NCI-H1694 treated with DMSO at 0.1 percent for 48 hours (cell line): ENCODE measurements at regions not wholly inside any gene's neighbourhood (a gene's known extent, or its start where the extent isn't known, plus 50 kb on each side); places are given as distances from the start of the nearest gene placed in this dataset.
"Not testable (repeated sequence)": the region's sequence is repeated elsewhere in the genome, so short reads cannot be mapped to it uniquely, and the experiment has no call there.

ENCODE experiments used
- DNase-seq: peaks from one replicate; lab custom pipeline; 2025; lab: John Stamatoyannopoulos, UW

DNA sequence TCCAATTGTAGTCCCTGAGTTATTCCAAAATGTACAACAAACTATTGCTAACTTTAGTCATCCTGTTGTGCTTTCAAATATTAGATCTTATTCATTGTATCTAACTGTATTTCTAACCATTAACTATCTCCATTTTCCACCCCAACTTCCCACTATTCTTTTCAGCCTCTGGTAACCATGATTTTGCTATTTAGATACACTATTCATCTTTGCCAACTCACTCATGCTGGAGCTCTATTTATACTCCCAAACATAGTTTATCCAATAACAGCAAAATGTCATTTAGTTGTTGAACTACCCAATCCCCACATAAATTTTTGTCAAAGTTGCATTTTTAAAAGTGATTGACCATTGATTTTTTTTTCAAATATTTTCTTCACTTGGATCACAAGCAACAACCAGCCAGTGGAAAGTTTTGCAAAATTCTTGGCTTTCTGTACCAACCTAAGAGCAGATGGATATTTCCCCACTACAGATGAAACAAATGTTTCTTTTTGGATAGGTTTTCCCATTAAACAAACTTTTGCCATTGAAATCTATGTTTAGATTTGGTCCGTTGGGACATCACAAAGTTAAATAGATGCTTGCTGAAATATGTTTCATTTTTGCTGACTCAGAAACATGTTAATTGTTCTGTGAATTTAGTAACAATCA lies 866.0 kb downstream of the LTN1 start:
- DNase-seq = no peak

DNA sequence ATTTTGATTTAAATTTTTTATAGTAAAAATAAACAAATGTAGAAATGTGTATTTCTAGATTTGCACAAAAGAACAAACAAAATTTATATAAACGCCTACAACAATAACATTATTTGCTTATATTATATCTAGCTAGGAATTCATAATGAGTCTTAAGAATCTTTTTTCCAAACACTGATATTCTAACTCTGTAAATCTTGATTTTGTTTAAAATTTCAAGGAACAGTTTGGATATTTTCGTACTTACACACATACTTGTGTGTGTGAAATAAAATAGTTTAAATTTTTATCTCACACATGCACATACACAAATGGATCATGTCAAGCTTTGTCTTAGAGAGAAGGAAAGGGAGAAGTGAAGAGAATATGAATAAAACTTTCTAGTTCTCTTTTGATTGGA lies 868.1 kb downstream of the LTN1 start:
- DNase-seq = no peak

DNA sequence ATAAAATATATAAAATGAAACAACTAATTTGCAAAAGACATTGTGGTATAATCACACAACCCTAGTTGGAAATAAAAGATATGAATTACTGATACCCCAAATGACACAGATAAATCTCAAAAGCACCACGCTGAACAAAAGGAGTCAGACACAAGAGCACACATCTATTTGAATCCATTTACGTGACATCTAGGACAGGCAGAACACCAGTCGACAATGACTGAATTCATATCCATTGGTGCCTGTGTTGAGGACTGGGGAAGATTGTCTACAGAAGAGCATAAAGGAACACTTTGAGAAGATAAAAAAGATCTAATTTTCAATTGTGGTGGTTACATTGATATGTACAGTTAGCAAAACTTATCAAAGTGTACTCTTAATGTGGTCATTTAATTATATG lies 874.1 kb downstream of the LTN1 start:
- no peak for DNase-seq

DNA sequence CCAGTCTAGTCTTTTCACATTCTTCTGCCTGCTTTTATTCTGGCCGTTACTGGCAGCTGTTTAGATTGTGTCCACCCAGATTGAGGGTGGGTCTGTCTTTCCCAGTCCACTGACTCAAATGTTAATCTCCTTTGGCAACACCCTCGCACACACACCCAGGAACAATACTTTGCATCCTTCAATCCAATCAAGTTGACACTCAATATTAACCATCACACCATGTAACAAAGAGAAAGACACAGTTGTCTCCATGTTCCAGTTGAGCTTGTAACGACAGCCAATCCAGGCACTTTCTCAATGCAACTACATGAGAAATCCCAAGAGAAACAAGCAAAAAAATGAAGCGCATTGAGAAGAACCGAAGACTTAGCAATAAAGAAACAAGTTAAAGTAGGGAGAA lies 877.7 kb downstream of the LTN1 start:
- DNase-seq = not testable (repeated sequence)

DNA sequence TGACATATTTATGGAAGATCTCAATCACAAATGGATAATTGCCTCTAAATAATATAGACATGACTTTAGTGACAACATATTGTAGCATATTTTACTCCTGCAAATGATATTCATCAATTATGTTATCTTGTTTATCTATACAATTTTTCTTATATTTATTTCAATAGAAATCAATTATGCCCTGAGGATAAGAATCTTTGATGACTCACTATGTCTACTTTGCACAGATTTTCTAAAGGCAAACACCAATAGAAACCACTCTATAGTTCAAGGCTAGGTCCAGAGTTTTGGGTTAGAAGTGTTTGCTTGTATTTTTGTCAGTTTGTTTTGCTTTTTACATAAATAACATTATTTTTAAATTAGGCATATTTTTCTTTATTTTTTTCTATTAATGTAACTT lies 879.0 kb downstream of the LTN1 start:
- no peak for DNase-seq

DNA sequence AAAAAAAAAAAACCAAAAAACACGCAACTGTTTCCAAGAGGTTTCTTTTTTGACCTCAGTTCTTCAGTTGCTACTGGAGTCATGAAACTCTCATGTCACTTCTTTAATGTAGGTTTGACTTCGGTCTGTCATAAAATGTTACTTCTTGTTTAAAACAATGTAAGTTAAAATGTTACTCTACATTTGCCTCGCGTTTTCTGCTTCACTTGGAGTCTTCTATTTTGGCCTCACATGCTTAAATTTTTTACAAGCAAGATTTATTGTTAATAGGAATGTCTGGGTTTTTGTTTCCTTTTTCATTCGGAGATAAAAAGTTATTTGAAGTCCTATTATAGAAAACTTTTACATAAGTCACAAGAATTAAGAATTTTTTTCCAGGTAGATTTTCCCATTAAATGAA lies 880.2 kb downstream of the LTN1 start:
- DNase-seq = no peak

DNA sequence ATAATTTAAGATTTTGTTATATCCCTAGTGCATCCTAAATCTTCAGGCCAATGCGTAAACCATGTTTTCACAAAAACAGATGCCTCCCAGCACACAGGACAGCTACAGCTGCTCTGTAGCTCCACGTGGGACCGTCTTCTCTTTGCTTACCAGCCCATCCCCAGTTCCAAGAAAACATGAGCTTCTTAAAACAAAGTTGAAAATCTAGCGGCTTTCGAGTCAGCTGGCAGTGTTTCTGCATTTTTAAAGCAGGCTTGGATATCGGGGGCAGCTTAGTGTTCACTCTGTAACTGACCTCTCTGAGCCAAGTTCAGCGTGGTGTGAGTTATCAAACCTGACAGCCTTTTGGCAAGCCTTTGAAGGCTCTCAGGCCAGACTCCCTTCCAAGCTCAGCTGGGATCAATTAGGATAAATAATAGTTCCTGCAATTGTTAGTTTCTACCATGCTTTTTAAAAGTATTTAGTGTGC lies 881.5 kb downstream of the LTN1 start:
- no peak for DNase-seq

DNA sequence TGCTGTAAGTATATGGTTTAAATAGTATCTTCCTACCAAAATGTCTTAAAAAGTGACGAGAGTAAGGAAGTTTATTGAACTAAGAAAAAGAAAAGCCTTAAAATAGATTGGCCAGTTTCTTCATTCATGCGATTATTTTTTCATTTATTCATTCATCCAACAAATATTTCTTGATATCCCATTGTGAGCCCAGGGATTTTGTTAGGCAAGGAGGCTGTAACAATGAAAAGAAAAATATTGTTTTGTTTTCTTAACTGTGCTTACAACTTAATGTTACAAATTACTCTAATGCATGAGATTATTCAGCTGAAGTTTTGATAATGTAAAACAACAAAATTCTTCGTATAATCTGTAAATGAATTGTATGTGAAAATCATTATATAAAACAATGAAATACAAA lies 882.0 kb downstream of the LTN1 start:
- DNase-seq = no peak

DNA sequence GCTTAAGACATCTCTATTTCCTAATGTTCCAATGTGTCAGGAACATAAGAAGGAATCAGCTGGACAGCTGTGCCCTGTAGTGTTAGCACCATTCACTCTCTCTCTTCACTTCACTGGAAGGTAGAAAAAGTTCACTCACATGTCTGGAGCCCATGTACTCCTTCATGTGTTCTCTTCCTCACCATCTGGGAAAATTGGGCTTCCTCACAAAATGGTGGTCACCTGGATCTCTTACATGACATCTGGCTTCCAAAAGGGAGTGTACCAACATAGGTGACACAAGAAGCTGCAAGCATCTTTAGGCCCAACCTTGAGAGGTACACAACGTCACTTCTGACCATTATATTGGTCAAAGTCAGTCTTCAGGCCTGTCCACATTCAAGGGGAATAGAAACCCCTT lies 882.6 kb downstream of the LTN1 start:
- DNase-seq = no peak

DNA sequence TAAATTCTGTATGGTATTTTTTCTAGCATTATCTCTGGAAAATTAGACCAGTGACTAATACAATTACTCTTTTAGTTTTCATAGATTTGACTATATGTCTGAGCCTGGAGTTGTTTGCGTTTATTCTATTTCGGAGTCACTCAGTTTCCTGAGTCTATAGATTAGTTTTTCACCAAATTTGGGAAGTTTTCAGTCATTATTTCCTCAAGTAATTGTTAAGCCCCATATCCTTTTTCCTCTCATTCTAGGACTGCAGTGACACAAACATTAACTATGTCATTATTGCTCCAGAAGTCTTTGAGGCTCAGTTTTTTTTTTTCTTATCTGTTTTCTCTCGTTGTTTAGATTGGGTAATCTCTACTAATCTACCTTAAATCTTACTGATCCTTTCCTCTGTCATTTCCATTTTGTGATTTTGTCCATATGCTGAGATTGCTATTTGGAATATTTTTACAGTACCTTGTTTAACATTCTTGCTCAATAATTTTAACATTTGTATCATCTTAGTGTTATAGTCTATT lies 886.2 kb downstream of the LTN1 start:
- DNase-seq = no peak

DNA sequence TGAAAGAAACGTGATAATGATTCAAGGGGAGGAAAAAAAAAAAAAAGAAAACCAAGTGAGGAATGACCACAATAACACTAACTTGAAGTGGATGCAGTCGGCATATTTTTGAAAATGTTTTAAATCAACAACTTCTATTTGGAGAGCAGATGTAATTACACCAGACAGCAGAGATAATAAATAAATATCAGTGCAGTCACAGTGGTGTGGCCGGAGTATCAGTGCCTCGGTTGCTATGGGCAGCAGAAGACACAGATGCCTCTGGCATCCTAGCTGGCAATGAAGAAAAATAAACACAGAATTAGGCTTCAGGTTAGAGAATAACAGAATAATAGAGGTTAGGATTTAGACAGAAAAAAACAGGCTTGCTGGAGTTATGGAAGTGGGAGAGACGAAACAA lies 888.3 kb downstream of the LTN1 start:
- DNase-seq = no peak

DNA sequence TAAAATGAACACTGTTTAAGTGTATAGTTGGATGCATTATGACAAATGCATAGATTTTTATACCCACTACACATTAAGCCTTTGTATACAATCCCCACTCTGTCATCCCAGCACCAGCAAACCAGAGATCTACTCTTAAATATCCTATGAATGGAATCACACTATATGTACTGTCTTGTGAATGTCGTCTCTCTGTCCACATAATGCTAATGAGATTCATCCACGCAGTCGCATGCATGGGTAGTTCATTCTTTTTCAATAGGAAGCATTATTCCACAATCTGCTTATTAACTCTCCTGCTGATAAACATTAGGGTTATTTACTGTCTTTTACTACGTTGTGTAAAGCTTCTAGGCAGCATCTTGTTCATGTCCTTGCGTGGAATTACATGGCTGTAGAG lies 892.3 kb downstream of the LTN1 start:
- DNase-seq = no peak

DNA sequence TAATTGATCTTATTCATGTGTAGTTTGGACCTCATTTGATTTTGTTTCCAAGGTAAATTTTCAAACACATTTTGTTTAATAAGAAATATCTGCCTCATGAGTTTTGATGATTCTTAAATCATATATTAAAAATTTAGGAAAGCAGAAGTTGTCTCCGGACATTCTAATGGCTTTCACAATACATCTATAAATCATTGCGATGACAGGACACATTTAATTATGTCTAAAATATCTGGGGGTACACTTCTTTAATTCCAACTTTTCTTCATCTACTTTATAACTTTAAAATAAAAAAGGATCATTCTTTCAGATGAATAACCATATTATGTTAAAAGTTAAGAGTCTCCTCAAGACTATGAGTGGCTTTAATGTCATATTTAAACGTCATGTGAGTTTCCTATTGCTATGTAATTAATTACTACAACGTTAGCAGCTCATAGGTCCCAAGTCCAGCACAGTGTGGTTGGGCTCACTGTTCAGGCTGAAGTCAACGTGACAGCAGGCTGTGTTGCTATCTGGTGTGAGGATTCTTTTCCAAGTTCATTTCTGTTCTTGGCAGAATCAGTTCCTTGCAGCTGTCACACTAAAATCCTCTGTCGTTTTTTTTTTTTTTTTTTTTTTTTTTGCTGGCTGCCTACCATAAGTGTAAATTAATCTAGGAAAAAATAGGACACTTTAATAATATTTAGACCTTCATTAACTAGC lies 893.5 kb downstream of the LTN1 start:
- DNase-seq = no peak

DNA sequence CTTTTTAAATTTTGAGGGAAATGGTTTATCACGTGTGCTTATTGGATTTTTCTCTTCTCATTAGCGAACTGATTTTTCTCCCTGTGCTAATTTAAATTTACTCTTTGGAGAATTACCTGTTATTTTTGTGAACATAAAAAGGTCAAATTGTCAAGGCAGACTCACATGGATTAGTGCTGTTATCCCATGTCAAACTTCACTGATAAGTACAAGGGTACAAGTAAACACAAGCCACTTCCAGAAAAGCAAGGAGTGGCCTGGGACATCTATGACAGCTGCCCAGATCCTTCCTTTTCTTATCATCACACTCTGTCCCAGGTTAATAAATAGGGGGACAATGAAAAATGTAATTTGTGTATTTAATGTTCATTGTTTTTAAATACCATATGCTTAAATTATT lies 901.2 kb downstream of the LTN1 start:
- no peak for DNase-seq

DNA sequence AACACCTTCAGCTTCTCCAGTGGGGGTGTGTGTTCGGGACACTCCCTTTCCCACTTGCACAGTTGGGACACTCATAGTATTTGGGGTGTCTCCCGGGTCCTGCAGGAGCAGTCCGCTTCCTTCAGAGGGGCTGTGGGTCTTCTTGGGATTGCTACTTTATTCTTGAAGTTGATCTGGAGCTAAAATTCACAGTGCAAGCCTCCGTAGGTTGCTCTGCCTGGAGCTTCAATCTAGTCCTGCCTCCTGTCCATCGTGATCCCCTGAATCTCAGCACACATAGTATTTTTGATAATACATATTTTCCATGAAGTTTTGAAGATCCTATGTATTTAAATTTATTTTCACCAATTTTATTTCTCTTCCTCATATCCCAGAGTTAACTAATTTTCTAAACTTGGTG lies 902.1 kb downstream of the LTN1 start:
- no peak for DNase-seq

DNA sequence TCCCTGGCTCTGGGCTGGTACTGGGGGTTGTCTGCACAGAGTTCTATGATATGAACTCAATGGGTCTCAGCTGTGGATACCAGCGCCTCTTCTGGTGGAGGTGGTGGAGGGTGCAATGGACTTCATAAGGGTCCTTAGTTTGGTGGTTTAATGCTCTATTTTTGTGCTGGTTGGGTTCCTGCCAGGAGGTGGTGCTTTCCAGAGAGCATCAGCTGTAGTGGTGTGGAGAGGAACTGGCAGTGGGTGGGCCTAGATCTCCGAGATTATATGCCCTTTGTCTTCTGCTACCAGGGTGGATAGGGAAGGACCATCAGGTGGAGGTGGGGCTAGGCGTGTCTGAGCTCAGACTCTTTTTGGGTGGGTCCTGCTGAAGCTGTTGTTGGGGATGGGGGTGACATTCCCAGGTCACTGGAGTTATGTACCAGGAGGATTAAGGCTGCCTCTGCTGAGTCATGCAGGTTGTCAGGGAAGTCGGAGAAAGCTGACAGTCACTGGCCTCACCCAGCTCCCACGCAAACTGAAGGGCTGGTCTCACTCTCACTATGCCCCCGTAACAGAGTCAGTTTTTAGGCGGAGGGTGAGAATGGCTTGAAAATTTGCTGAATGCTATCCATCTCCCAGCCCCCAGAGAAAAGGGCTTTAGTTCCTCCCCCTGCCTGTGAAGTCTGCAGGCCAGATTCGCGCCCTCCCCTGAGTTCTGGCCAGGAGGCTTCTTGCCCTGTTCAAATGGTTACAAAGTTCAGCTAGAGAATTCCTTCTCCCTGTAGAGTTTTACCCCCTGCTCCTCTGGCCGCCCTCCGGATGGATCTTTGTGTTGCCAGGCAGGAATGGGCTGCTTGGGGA lies 902.9 kb downstream of the LTN1 start:
- DNase-seq = no peak

DNA sequence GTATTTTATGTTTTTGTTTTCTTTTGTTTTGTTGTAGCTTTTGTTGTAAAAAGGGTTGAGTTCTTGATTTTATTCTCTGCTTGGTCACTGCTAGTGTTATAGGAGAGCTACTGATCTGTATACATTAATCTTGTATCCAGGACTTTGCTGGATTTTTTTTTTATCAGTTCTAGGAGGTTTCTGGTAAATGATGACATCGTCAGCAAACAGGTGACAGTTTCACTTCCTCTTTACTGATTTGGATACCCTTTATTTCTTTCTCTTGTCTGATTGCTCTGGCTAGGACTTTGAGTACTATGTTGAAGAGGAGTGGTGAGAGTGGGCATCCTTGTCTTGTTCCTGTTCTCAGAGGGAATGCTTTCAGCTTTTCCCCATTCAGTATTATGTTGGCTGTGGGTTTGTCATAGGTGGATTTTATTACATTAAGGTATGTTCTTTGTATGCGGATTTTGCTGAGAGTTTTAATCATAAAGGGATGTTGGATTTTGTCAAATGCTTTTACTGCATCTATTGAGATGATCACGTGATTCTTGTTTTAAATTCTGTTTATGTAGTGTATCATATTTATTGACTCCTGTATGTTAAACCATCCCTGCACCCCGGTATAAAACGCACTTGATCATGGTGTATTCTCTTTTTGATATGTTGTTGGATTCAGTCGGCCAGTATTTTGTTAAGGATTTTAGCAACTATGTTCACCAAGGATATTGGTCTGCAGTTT lies 905.7 kb downstream of the LTN1 start:
- no peak for DNase-seq

DNA sequence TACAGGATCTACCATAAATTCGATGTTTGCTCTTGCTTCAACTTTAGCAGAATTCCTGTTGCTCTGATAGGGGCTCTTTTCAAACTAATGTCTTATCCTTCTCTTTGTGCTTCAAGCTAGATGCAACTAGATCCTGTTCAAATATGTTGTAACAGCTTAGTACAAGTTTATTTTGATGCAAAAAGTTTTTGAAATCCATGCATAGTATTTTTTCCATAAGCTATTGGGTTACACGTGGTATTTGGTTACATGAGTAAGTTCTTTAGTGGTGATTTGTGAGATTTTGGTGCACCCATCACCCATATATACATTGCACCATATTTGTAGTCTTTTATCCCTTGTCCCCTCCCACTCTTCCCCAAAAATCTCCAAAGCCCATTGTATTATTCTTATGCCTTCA lies 907.7 kb downstream of the LTN1 start:
- DNase-seq = no peak

DNA sequence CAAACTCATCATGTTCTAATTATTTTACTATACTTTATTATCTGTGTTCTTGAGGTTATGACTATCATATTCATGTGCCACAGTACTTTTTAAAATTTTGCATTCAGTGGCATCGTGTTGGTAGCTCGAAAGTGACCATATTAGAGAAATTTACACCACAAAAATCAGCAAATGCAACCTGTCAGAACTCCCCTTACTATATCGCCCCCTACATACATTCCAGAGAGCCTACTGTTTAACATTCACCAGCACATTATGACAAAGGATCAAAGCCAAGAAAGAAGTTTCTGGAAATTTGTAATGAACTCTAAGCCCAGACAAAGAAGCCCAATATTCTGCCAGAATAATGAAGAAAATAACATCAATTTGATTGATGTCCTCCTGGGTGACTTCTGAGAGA lies 909.3 kb downstream of the LTN1 start:
- DNase-seq = no peak

DNA sequence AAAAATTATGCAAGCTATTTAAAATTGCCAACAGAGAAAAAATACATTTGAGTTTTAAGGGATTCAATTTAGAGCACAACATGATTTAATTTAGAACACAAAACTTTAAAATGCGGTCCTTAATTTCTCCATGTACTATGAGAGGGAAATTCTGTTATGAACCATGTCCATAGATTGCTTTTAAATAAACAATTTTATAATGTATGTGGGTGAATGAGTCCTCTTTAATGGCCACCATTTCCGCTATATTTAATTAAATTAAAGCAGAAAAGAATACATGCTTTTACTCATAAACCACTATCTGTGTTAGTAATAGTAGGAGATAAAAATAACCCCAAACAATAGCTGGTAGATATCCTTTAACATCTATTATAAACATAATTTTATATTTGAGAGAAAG lies 914.6 kb downstream of the LTN1 start:
- no peak for DNase-seq

DNA sequence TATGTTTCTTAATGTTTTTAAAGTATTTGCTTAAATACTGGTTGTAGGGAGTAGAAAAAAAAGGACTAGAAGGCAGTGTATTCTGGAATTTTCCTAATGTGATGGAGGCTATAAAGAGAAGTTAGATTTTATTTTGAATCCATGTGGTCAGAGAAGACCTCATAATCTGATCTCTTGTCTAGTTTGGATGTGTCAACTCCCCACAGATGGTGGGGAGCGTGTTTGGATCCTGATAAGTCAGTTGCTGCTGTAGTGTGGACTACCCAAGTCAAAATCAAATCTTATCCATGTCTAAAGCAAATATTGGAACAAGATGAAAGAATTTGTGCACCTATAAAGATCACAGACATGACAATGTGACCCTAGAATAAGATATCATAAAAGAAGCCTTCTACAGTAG lies 918.0 kb downstream of the LTN1 start:
- no peak for DNase-seq

DNA sequence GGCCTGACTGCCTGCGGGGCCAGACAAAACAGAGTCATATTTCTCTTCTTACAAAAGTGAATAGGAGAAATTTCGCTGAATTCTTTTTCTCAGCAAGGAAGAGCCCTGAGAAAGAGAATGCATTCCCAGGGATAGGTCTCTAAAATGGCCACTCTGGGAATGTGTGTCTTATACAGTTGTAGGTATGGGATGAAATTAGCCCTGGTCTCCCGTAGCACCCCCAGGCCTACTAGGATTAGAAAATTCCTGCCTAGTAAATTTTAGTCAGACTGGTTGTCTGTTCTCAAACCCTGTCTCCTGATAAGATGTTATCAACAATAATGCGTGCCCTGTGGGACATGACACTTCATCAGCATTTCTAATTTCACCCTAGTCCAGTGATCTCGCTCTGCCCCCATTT lies 920.1 kb downstream of the LTN1 start:
- DNase-seq = no peak
